Type B pancreatic cell (in vitro differentiated cells): ENCODE measurements at regions not wholly inside any gene's neighbourhood (a gene's known extent, or its start where the extent isn't known, plus 50 kb on each side); places are given as distances from the start of the nearest gene placed in this dataset.

ENCODE experiments used
- DNase-seq: peaks from one replicate; pipeline ENCODE4 v3.0.0; 2021; ENCODE audit warnings: mixed read lengths; ENCODE audit not compliant: unreplicated experiment; ENCODE audit errors: extremely low spot score
- H3K27ac Mint-ChIP-seq: 2 replicates; pipeline ENCODE4 v1.8.0; 2021; ENCODE audit warnings: mild to moderate bottlenecking, mixed read lengths
- H3K27me3 Mint-ChIP-seq: 2 replicates; pipeline ENCODE4 v1.8.0; 2021; ENCODE audit warnings: mixed read lengths
- H3K36me3 Mint-ChIP-seq: 2 replicates; pipeline ENCODE4 v1.8.0; 2021; ENCODE audit warnings: mixed read lengths
- H3K4me1 Mint-ChIP-seq: one replicate; pipeline ENCODE4 v1.8.0; 2021; ENCODE audit warnings: mixed read lengths; ENCODE audit not compliant: unreplicated experiment
- H3K4me3 Mint-ChIP-seq: 2 replicates; pipeline ENCODE4 v1.8.0; 2021; ENCODE audit warnings: mild to moderate bottlenecking, mixed read lengths
- H3K9me3 Mint-ChIP-seq: 2 replicates; pipeline ENCODE4 v1.8.0; 2021; ENCODE audit warnings: mixed read lengths
- TF ChIP-seq, protein P1 (sequence below): fragments of 200-600 bp; sonication (generic); conservative IDR thresholded peaks from 2 replicates; pipeline ENCODE4 v1.5.0; 2021; ENCODE audit warnings: antibody characterized with exemption, mild to moderate bottlenecking

DNA sequence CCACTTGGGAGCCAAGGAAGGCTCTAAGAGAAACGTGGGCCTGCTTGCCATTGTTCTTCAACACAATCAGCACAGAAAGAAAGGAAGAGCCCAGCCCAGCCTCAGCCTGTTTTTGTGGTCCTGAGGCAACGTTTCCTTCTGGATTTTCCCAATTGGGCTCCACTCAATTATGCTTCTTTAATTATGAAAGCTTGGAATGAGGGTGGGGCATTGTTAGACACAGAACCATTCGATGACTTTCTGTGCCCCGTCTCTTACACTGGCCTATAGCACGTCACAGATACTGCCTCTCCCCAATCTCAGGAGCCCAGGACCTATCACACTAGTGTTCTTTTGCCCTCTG is 207.4 kb downstream of the ZFP36L2 start:
- no peaks in the 10 kb centered on the region for H3K27me3 Mint-ChIP-seq

DNA sequence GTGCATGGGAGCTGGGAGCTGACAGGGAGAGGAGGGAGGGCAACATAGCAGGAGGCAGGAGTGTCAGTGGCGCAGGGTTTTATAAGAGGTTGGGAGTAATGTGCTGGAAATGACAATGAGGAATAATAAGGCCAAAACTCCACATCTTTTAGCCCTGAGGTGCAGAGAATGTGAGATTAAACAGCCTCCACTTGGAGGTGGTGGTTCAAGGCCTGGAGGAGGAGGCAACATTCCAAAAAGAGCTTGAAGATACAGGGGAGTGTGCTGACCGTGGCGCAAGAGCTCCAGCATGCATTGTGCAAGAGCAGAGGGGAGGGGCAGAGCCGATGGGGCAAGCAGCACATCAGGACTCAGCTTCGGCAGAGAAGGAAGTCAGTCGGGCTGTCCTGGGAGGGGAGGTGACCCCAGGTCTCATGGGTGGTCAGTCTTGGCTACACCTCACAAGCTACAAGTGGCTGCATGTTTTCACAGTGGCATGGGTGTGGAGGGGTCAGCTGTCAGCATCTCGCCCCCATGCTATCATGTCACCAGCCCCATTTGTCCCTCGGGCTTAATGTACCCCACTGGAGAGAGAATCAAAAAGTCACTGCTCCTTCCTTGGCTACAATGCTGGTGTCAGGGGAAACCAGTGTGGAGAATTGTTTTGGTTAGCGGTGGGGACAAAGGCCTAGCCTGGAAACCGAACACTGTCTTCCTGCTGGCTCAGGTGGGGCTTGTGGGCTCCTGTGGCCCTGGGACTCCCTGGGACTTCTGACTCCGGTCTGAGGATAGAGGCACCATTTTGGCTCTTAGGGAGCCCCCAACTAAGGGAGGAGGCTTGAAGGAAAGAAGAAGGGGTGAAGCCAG is 208.0 kb downstream of the ZFP36L2 start:
- Mint-ChIP-seq H3K4me1 (peaks cover 16% of the 10 kb centered on the region), H3K9me3 (no peaks in the 10 kb centered on the region), H3K4me3 (no peak overlapping the region), H3K27me3 (no peaks in the 10 kb centered on the region), H3K27ac (peak overlapping the region; percentile 13), H3K36me3 (no peaks in the 10 kb centered on the region)
- DNase-seq, result no peak
- TF ChIP-seq, protein P1, sequence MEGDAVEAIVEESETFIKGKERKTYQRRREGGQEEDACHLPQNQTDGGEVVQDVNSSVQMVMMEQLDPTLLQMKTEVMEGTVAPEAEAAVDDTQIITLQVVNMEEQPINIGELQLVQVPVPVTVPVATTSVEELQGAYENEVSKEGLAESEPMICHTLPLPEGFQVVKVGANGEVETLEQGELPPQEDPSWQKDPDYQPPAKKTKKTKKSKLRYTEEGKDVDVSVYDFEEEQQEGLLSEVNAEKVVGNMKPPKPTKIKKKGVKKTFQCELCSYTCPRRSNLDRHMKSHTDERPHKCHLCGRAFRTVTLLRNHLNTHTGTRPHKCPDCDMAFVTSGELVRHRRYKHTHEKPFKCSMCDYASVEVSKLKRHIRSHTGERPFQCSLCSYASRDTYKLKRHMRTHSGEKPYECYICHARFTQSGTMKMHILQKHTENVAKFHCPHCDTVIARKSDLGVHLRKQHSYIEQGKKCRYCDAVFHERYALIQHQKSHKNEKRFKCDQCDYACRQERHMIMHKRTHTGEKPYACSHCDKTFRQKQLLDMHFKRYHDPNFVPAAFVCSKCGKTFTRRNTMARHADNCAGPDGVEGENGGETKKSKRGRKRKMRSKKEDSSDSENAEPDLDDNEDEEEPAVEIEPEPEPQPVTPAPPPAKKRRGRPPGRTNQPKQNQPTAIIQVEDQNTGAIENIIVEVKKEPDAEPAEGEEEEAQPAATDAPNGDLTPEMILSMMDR, result no peak

More for the DNA sequence above, 207.4 kb downstream of the ZFP36L2 start:
- no peaks in the 10 kb centered on the region for H3K36me3 Mint-ChIP-seq
- H3K27ac Mint-ChIP-seq, result peak overlapping the region; percentile 13
- H3K4me3 Mint-ChIP-seq, result no peak overlapping the region
- no peaks in the 10 kb centered on the region for H3K9me3 Mint-ChIP-seq
- TF ChIP-seq, protein P1, result no peak
- no peak for DNase-seq
- H3K4me1 Mint-ChIP-seq, result peaks cover 17% of the 10 kb centered on the region

DNA sequence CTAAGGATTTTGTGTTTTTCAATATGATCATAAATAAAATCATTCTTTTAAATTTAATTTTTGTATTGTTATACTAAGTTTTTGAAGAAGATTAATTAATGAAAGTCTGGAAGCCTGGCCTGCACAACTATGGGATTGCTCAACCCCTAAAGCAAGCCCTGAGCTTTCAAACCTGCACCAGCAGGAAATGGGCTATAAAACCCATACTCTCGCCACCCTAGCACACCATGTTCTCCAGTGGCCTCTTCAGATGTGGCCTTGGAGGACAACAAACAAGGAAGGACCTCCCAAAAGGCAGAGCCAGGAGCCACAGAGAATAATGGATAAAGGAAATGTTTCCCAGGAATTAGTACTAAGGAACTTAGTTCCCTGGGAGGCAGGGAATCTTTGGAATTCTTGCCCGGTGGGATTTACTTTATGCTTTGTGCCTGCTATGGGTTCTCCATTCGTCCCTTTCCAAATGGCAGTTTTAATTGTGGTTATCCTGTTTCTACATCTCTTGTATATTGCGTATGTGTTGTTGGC is 212.5 kb downstream of the ZFP36L2 start:
- DNase-seq, result no peak
- TF ChIP-seq, protein P1, result no peak
- no peak overlapping the region for H3K27ac Mint-ChIP-seq
- peaks cover 4% of the 10 kb centered on the region for H3K36me3 Mint-ChIP-seq
- no peak overlapping the region for H3K4me3 Mint-ChIP-seq
- H3K4me1 Mint-ChIP-seq, result peaks cover 29% of the 10 kb centered on the region
- no peaks in the 10 kb centered on the region for H3K27me3 Mint-ChIP-seq
- H3K9me3 Mint-ChIP-seq, result peaks cover 9% of the 10 kb centered on the region

DNA sequence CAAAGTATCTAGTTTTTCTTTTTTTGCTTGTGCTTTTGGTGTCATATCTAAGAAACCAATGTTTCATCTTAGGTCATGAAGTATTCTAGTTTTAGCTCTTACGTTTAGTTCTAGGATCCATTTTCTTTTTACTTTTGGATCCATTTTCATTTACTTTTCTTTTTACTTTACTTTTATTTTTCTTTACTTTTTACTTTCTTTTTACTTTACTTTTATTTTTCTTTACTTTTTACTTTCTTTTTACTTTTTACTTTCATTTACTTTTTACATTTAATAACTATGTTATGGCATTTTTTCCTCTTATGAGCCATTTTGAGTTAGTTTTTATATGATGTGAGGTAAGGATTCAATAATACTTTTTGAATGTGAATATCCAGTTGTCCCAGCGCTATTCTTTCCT is 213.4 kb downstream of the ZFP36L2 start:
- Mint-ChIP-seq H3K36me3 (peaks cover 8% of the 10 kb centered on the region), H3K9me3 (peaks cover 18% of the 10 kb centered on the region), H3K4me1 (peaks cover 29% of the 10 kb centered on the region), H3K4me3 (no peak overlapping the region), H3K27ac (no peak overlapping the region), H3K27me3 (no peaks in the 10 kb centered on the region)
- no peak for DNase-seq
- TF ChIP-seq, protein P1, result no peak

DNA sequence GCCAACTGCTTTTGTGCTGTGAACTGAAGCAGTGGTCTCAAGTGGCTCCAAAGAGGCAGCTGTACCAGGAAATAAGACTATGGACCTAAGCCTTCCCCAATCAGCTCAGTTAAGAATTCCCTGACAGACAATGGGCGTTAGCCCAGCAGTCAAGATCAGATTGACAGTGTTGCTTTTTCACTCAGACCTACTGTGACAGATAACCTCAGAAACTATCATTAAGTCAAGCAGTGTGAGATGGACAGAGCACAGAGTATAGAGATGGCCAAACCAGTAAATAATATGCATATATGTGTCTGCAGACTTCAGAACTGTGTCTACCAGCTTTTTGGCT is 215.3 kb downstream of the ZFP36L2 start:
- H3K4me1 Mint-ChIP-seq, result peaks cover 25% of the 10 kb centered on the region
- no peak overlapping the region for H3K4me3 Mint-ChIP-seq
- H3K9me3 Mint-ChIP-seq, result peaks cover 19% of the 10 kb centered on the region
- no peaks in the 10 kb centered on the region for H3K27me3 Mint-ChIP-seq
- peak; percentile 18 for DNase-seq
- H3K27ac Mint-ChIP-seq, result peak overlapping the region; percentile 73
- peaks cover 8% of the 10 kb centered on the region for H3K36me3 Mint-ChIP-seq
- TF ChIP-seq, protein P1, result no peak
